ENCODE measurements at regions not wholly inside any gene's neighbourhood (a gene's known extent, or its start where the extent isn't known, plus 50 kb on each side); places are given as distances from the start of the nearest gene placed in this dataset.

DNA sequence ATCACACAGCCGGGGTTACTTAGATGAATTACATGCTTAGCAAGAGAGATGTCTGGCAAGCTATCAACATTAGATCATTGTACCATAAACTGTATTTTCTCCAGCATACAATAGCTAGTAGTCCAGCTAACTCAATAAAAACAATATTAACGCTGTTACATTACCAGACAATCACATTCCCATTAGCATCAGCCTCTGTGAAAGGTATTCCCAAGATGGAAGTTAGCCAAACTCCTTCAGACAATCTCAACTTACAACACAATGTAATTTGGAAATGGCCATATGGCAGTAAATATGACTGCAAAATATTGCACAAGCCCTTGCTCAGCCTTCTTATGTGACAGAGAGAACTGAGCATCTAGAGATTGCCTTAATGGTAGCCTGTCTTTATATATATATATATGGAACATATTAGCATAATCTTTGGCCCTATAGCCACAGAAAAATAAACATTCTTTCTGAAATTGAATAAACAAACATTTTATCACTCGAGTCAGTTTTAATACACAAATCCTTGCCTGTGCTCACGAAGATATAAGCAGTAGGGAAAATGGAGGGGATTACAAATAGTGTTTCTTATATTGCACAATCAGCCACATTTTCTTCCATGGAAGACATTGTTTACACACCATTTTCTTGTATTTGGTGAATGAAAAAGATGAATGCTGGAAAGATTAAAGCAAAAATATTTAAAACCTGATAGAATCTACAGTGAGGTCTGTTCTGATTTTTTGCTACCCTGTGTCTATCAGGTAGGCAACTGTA lies 1060.5 kb downstream of the DIAPH3 start:
- Mint-ChIP-seq H3K27me3 (ENCODE audit: unreplicated experiment) (no peaks in the 10 kb centered on the region), H3K27ac (ENCODE audit: unreplicated experiment) (no peak overlapping the region), H3K4me1 (ENCODE audit: low read depth, unreplicated experiment) (no peaks in the 10 kb centered on the region), H3K9me3 (ENCODE audit: low read depth, unreplicated experiment) (no peaks in the 10 kb centered on the region), H3K36me3 (ENCODE audit: insufficient read depth, unreplicated experiment) (no peaks in the 10 kb centered on the region), H3K4me3 (ENCODE audit: low read depth, unreplicated experiment) (no peak overlapping the region)
- no TSS peak for BruUV-seq (replicated peaks)
- CTCF ChIA-PET, result no interaction called here
- DNase-seq, result no peak
- intact Hi-C loops (cut with micrococcal nuclease; ENCODE audit: unreplicated experiment), result no loop called here
- TF ChIP-seq CTCF (IDR thresholded peaks at IDR 0.05; ENCODE audit: unreplicated experiment), result no peak

DNA sequence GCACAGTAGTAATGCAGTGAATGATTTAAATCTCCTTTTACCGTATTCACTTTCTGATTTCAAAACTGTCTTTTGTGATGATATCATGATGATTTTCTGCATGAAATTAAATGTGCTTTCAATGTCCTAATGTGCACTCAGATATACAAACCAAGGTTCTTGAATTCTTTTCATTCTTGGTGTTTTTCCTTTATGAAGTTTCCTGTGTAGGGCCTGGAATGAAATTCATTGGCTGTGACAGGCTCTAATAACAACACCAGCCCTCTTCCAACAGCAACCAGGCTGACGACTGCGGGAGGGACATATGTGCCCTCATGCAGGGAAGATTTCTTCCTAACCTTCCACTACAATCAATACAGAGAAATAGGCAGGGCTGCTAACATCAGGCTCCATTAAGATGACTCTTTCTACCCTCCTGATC lies 1052.0 kb downstream of the DIAPH3 start:
- Mint-ChIP-seq H3K4me3 (ENCODE audit: low read depth, unreplicated experiment) (no peak overlapping the region), H3K4me1 (ENCODE audit: low read depth, unreplicated experiment) (no peaks in the 10 kb centered on the region), H3K9me3 (ENCODE audit: low read depth, unreplicated experiment) (no peaks in the 10 kb centered on the region), H3K36me3 (ENCODE audit: insufficient read depth, unreplicated experiment) (no peaks in the 10 kb centered on the region), H3K27me3 (ENCODE audit: unreplicated experiment) (no peaks in the 10 kb centered on the region), H3K27ac (ENCODE audit: unreplicated experiment) (no peak overlapping the region)
- no peak for TF ChIP-seq CTCF (IDR thresholded peaks at IDR 0.05; ENCODE audit: unreplicated experiment)
- intact Hi-C loops (cut with micrococcal nuclease; ENCODE audit: unreplicated experiment), result no loop called here
- no peak for DNase-seq
- CTCF ChIA-PET, result no interaction called here
- no TSS peak for BruUV-seq (replicated peaks)

DNA sequence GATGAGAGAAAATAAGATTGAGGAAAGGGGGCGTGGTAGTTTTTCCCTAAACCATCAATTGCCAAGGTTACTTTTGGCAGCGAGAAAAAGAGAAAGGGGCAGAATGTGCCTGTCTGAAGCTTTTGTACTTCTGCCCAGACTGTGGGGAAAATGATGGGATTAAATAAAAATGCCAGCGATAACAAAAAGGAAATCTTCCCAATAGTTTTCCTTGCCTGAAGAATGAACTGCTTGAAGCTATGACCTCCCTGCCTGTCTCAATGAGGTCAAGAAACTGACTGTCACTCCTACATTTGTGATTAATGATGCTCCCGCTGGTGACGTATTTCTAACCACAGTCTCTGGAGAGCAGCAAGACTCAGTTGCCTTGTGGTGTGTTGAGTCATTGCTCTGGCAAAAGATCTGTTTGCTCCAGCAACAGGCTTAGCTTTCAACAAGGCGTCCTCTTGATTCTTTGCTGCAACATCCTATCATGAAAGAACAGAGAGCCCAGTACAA lies 1051.5 kb downstream of the DIAPH3 start:
- Mint-ChIP-seq H3K4me1 (ENCODE audit: low read depth, unreplicated experiment) (no peaks in the 10 kb centered on the region), H3K36me3 (ENCODE audit: insufficient read depth, unreplicated experiment) (no peaks in the 10 kb centered on the region), H3K4me3 (ENCODE audit: low read depth, unreplicated experiment) (no peak overlapping the region), H3K27ac (ENCODE audit: unreplicated experiment) (no peak overlapping the region), H3K9me3 (ENCODE audit: low read depth, unreplicated experiment) (no peaks in the 10 kb centered on the region), H3K27me3 (ENCODE audit: unreplicated experiment) (no peaks in the 10 kb centered on the region)
- no peak for TF ChIP-seq CTCF (IDR thresholded peaks at IDR 0.05; ENCODE audit: unreplicated experiment)
- CTCF ChIA-PET, result no interaction called here
- no peak for DNase-seq
- intact Hi-C loops (cut with micrococcal nuclease; ENCODE audit: unreplicated experiment), result no loop called here
- BruUV-seq (replicated peaks), result no TSS peak

DNA sequence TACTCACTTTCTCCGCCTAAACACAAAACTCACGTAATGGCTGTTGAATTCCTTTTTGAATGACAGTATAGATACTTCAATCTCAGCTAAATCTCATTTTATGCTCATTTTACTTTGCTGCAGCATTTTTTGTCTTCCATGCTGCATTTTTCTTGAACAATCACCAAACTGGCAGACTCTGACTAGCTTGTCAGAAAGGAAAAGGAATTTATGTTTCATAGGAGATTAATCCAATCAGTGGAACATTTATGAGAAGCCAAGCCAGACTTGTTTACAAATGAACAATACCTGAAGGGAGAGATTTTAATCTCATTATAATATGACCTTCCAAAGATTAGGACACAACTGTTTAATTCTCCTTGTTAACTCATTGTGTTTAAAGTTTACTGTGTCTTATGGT lies 1044.3 kb downstream of the DIAPH3 start:
- no TSS peak for BruUV-seq (replicated peaks)
- no peak for TF ChIP-seq CTCF (IDR thresholded peaks at IDR 0.05; ENCODE audit: unreplicated experiment)

More for the DNA sequence above, 1044.3 kb downstream of the DIAPH3 start:
- Mint-ChIP-seq H3K4me1 (ENCODE audit: low read depth, unreplicated experiment) (no peaks in the 10 kb centered on the region), H3K4me3 (ENCODE audit: low read depth, unreplicated experiment) (no peak overlapping the region), H3K27me3 (ENCODE audit: unreplicated experiment) (no peaks in the 10 kb centered on the region), H3K27ac (ENCODE audit: unreplicated experiment) (no peak overlapping the region), H3K9me3 (ENCODE audit: low read depth, unreplicated experiment) (no peaks in the 10 kb centered on the region), H3K36me3 (ENCODE audit: insufficient read depth, unreplicated experiment) (no peaks in the 10 kb centered on the region)
- DNase-seq, result no peak
- CTCF ChIA-PET, result no interaction called here
- intact Hi-C loops (cut with micrococcal nuclease; ENCODE audit: unreplicated experiment), result no loop called here
